Posterior vena cava (tissue), 2 donors: ENCODE measurements at regions not wholly inside any gene's neighbourhood (a gene's known extent, or its start where the extent isn't known, plus 50 kb on each side); places are given as distances from the start of the nearest gene placed in this dataset.
"Not testable (repeated sequence)": the region's sequence is repeated elsewhere in the genome, so short reads cannot be mapped to it uniquely, and the experiment has no call there.

Experiments used
- DNase-seq: peaks from one replicate; pipeline ENCODE4 v3.0.0-alpha.2; 2020; ENCODE audit warnings: low spot score
- intact Hi-C, 2 donors: fragments of 100-400 bp; cut with DNase I; formaldehyde crosslinking; loops; one replicate each; pipeline versions ENCODE4 v1.14.1 to v1.14.2; 2022 to 2023
- donor health status: DM: yes; HTN: yes; CAD: no.
- donor health status: DM: yes; HTN: yes; CAD: no.

DNA sequence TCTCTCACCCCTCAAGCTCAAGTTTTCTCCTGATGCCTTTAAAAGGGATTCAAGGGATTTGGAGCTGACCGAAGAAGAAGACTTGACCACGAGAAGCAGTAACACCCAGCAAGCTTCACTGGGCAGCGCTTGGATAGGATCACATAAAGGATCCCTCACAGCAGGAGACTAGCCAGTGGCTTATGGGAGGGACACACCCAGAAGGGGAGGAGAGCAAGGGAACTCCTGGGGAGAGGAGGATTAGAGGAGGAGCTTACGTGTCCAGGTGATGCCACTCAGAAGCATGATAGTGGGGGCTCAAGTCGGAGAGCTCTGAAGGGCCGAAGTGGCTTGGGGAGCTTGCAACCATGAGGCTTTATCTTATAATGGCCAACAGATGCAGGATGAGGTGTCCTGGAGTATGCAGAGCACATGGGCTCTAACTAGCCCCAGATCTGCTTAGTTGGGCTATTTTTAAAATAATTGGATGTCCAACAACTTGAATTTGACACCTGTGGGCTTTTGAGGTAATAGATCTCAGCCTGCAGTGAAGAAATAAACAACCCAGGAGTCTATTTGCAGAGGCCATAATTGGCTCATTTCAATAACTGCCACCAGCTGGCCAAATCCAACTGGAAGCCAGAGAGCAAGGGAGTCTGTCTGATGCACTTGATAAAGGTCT is 137.9 kb upstream of the EXOC2 start:
- DNase-seq: no peak
- intact Hi-C loops: no loop called here

DNA sequence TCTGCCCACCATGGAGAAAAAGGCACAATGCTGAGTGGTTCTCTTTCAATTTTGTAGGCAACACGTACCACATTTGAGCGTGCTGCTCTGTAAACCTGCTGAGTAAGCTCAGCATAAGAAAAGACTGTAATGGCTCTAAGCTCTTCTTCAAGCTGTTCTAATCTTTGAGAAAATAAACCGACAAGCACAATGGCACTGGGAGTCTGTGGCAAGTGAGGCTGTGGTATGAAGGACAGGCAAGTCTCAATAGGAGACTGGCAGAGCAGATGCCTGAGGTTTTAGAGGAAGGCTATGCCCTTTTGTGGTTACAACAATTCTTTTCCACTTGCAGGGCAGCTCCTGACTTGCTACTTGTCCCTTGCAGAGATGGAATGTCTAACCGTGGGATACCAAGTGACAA is 136.7 kb upstream of the EXOC2 start:
- intact Hi-C loops: no loop called here
- DNase-seq: no peak

DNA sequence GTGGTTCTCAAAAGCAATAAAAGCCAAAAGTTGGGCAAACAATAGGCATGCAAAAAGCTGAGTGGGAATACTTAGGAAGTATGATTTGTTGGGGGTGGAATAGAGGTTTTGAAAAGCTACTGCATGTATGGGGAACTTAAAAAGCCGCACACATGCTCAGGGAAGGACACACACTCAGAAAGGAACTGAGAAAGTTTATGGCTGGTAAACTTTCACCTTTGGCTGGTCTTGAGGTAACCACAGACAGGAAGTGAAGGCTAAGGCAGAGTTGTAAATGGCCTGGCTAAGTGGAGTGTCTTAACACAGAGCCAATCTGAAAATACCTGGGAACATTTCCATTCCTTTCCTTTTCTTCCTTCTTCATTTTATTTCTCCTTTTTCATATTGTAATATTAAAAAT is 134.5 kb upstream of the EXOC2 start:
- DNase-seq: no peak
- intact Hi-C loops: no loop called here

DNA sequence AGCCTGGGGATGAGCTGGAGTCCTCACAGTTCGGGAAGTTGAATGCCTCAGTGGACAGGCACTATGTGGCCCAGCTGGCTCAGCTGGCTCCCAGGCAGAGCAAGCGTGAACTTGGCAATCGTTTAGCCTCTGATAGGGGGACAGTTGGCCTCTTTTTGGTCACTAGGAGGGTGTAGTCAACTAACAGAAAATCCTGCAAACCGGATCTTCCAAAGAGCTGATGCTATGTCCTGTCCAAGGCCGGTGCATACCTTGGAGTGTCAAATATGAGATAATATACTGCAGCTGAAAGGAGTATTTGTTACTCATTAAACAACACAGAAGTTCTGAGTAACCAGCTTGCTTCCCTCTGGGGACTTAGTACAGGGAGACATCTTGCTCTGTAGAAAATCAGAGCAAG is 126.2 kb upstream of the EXOC2 start:
- intact Hi-C loops: no loop called here
- no peak for DNase-seq

DNA sequence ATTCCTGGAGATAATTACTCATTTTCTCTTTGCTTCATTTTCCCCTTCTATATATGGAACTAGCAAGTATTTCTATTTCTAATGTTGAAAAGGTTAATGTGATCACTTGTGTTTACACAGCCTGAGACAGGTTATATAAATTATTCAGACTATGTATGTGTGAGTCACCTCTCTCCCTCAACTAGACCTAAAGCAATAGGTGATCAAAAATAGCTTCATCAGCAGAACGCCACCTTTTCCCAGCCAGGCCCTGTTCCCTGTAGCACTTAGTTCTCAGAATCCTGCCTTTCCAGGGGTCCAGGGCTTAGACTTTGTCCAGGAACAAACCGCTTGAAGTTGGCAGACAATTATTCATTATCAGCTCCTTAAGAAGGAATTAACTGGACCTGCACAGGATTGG is 125.3 kb upstream of the EXOC2 start:
- intact Hi-C loops: no loop called here
- DNase-seq: no peak

DNA sequence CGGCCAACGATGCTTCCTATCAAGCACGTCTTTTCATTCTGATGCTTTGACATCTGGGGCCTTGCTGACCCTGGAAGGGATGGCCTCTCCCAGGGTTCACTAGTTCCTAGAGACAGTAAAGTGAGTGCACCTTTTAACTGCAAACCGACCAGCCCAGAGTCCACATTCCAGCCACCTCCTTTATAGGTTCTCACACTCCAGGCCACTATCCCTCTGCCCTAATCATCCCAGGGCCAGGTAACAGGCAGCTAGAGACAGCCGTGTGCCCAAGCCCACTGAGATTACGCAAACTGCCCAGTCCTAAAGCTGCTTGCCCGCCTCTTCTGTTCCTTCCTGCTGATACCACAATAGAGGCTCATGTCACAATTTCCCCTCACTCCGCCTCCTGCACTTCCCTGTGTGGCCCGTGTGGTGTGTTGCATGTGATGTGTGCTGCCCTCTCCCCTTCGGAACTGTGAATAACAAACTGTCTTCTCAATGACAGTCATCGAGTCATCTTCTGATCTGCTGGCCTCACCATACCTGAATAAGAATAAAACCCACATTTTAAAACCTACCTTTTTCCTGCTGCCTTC is 123.7 kb upstream of the EXOC2 start:
- no peak for DNase-seq
- intact Hi-C loops: no loop called here

DNA sequence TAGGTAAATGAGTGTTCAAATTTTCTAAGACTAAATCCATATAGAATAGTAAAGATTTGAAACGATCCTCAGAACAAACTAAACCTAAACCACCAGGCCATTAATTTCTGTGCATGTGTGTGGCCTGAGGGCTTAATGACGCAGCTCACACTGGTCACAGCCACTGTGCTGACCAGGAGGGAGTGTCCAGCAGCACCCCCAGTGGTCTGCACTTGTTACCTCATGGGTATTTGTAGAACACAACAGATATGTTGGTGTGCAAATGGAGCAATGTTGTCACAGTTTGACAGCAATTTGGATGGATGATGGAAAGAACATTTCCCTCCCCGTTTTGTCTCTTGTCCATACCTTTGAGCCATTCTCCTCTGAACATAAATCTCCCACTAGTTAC is 122.4 kb upstream of the EXOC2 start:
- no peak for DNase-seq

DNA sequence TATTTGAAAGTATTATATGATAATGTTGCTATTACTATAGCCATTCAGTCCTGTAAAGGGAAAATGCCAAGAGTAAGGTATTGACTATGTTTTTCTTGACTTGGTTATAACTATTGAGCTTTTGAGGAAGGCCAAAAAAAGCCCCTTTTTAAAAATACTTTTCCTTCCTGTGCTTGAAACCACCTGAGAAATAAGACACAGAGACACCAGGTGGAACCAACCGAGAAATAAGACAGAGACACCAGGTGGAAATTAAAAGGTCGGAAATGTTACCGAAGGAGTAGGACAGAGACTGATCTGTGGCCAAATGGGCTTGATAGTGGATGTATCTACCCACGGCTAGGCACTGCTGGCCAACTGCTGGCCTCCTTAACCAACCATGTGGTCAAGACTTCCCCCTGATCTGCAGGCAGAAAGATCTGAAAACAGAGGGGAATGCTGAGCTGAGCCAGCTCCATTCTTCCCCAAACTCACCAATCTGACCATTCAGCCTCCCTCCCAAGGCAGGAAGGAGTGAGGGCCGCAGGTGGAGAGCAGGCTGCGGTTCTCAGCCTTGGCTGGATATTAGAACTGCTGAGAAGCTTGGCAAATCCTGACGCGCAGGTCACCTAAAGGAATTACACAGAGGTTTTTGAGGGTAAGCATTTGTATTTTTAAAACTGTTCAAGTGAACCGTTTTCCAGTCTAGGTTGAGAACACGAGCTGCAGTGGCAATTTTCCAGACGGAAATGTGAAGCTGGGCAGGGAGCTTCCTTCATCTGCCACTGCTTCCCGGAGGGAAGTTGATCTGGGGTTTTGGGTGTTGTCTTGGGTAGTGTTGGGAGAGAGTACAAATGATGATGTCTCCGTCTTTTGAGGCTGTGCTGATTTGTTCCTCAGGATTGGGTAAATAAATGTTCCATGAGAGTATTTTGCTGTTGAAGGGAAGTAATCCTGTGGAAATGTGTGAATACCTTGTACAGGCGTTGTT is 121.7 kb upstream of the EXOC2 start:
- intact Hi-C loops: no loop called here
- no peak for DNase-seq

More for the DNA sequence above, 122.4 kb upstream of the EXOC2 start:
- intact Hi-C loops: no loop called here

DNA sequence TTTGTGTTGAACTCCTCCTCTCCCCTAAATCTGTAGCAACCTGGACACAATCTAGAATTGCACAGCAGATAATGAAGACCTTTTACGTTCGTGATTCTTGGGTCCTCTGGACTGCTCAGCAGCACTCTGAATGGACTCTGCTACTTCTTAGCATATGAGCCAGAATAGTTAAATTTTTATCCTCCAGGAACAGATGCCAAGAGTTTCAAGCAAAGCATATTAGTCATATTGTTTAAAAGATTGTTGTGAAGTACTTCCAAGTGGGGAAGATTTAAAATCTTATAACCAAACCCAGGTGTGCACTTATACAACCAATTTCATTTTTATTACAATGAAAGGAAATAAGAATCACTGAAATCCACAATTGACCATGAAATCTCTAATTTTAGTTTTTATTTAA is 118.9 kb upstream of the EXOC2 start:
- DNase-seq: no peak
- intact Hi-C loops: no loop called here

DNA sequence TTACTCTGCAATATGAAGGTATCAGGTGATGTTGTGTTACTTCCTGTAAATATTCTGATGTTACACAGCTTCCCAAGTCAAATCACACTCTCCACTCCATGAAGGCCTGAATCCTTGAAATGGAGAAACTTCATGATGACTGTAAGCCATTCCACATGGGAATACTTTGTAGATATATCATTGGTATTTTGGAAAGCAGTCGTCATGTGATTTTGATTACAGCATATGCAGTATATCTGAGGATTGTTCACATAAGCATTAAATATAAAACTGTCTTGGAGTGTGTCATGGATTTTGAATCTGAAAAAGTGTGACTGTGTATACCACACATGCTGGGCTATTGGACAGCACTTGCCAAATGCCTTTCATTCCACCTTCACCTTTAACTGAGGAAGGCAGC is 118.3 kb upstream of the EXOC2 start:
- no peak for DNase-seq
- intact Hi-C loops: no loop called here

DNA sequence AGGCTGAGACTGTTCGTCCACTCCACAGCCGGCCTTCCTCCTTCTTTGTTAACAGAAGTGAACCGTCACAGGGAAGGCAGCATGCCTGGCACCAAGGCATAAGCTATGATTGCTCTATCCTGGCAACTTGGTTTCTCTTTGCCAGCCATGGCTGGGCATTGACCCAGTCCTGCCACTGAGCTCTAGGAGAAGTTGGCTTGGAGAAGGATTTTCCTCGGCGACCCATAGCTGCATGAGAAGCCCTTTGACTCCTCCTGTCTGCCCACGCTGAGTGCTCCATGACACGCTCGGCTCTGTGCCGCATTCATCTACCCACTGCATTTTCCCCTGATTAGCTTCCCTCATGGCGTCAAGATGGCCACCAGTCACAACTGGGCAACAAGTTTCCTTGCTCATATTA is 111.8 kb upstream of the EXOC2 start:
- intact Hi-C loops: loop anchor here in 1 of 2 donors (5.0 kb wide), 1 partner anchor 578 kb away; no protein-coding TSS in a partner anchor
- DNase-seq: no peak

DNA sequence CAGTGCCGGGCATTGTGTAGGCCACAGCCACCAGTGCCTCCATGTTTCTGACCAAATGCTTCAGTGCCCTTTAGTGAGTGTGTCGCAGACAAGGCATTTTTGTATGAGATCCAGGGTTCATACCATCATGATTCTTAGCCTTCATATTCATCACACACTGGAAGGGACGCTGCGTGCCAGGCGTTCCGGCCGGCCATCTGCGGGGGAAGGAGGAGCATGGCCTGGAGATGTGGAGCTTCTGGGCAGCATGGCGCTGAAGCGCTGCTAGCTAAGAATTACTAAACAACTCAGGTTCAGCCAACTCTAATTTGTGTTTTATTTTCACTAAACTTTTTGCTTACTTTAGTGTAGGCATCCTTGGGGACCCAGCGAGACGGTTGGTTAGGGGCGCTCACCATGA is 111.4 kb upstream of the EXOC2 start:
- intact Hi-C loops: loop anchor here in 1 of 2 donors (5.0 kb wide), 1 partner anchor 578 kb away; no protein-coding TSS in a partner anchor
- no peak for DNase-seq

DNA sequence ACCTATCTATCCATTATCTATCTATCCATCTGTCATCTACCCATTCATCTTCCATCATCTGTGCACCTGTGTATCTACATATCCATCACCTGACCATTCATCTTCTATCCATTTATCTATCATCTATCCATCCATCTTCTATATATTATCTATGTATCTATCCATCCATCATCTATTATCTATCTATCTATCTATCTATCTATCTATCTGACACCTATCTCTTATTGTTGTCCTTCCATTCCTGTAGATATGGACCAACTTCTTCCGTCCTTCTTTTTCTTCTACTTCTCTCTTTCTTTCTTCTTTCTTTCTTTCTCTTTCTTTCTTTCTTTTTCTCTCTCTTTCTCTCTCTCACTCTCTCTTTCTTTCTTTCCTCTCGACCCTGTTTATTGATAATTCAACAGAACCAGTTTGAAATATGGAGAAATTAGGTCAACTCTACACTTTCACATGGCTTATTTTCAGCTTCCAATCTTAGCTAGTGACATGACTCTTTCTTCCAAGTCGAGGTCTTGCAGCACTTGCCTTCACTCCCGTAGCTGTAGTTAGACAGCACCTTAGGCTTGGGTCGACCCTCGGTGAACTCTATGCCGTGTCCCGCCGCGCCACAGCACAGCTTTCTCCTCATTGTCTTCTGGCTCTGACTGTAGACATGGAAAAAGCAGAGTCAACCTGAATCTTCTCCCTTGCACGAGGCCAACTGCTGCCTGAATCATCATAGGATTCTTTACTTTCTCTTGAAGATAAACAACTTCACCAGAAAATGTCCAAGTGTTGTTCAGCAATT is 110.4 kb upstream of the EXOC2 start:
- intact Hi-C loops: loop anchor here in 1 of 2 donors (5.0 kb wide), 1 partner anchor 579 kb away; no protein-coding TSS in a partner anchor

DNA sequence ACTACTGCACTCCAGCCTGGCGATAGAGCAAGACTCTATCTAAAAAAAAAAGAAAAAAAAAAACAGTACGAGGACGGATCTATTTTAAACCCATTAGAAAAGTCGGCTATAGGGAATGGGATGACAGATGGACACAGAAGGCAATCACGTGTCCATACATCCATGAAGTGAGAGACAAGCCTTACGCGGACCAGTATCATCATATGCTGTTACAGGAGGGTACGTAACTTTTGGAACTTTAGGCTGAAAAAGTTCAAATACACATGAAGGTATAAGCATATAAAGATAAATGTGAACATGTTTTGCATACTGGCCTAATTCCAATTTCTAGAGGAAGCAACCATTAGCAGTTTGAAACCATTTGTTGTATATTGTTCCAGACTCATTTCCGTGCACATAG is 109.8 kb upstream of the EXOC2 start:
- DNase-seq: no peak
- intact Hi-C loops: loop anchor here in 1 of 2 donors (5.0 kb wide), 1 partner anchor 580 kb away; no protein-coding TSS in a partner anchor

More for the DNA sequence above, 110.4 kb upstream of the EXOC2 start:
- no peak for DNase-seq

DNA sequence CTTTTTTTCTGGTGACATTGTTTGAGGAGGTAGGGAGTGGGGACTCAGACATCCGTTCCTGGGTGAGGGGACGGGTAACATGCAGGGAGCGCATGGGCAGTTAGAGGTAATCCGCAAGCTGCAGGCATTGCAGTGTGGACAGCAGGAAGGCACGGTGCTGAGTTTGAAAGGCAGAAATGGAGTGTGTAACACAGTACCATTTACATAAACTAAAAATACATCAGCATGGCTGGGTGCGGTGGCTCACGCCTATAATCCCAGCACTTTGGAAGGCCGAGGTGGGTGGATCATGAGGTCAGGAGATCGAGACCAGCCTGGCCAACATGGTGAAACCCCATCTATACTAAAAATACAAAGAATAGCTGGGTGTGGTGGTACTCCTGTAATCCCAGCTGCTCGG is 109.3 kb upstream of the EXOC2 start:
- intact Hi-C loops: loop anchor here in 1 of 2 donors (5.0 kb wide), 1 partner anchor 580 kb away; no protein-coding TSS in a partner anchor

DNA sequence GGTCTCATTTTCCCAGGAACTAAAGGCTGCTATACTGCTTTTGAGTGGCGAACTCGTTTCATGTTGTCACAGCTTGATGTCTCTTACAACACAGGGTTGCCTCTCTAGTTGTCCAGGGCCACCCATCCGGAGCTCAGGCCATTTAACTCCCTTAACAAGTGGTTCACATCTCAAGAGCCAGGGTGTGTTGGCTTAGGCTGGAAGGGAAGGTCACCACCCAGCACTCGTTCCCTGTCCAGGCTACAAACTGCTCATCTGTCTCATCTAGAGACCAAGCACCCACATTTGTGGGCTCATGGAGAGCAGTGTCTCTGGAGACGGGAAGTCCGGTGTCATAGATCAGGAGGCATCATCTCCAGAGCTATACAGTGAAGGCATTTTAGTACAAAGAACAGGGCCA is 106.8 kb upstream of the EXOC2 start:
- no peak for DNase-seq

More for the DNA sequence above, 109.3 kb upstream of the EXOC2 start:
- not testable (repeated sequence) for DNase-seq

DNA sequence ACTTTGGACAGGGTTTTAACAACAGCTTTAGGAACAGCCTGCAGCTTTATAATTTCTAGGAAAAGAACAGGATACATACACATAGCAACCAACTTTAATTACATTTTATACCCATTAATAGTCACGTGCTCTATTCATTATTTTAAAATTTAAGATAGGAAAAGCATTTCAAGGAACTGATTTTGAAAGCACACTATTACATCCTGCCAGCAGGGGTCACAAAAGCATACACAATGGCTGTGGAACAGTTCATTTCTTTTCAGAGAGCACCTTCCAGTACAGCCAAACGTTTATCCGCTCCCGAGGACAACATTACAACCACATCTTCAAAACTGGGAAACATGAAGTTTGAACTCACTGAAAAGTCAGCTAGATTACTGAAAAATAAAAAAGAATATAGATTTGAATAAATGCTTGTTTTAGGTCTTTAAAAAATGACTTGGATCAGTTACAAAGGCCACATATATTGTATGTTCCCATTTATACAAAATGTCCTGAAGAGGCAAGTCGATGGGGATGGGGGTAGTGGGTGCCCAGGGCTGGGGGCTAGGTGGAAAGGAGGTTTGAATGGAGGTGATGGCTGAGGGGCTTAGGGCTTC is 104.6 kb upstream of the EXOC2 start:
- DNase-seq: no peak
- intact Hi-C loops: loop anchor here in 1 of 2 donors (5.0 kb wide), 1 partner anchor 585 kb away; no protein-coding TSS in a partner anchor

More for the DNA sequence above, 106.8 kb upstream of the EXOC2 start:
- intact Hi-C loops: loop anchor here (5.0 kb wide), 1 partner anchor 583 kb away; no protein-coding TSS in a partner anchor

DNA sequence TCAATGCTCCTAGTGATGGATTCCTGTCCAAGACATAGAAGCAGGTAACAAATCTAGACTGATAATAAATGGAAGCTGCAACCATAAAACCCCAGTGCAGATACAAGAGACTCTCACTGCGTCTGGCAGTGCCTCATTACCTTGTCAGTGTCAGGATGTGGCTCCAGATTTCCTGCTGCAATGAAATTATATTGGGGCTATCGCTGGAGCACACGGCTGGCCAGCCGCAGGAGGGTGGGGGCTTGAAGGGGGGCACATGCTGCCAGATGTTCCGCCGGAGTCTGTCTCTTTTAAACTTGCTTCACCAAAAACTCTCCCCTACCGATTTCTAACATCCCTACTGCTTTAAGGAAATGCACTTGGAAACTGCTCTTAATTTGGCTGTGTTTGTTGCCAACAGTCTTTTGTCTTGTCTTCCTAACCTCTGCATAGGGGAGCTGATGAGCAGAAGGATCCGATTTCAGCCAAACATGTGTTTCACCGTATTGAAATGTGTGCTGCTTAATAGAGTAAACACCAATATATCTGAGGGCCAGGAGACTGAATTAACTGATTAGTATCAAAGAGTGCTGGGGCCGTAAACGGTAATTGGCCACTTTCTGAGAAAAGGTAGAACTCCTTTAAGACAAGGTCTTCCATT is 102.2 kb upstream of the EXOC2 start:
- DNase-seq: no peak
- intact Hi-C loops: loop anchor here in 1 of 2 donors (5.0 kb wide), 1 partner anchor 587 kb away; no protein-coding TSS in a partner anchor
